Eye (tissue), 1 donor: ENCODE measurements at regions not wholly inside any gene's neighbourhood (a gene's known extent, or its start where the extent isn't known, plus 50 kb on each side); places are given as distances from the start of the nearest gene placed in this dataset.

ENCODE experiments used
- DNase-seq: peaks from one replicate; pipeline ENCODE4 v3.0.0-alpha.2; 2015

DNA sequence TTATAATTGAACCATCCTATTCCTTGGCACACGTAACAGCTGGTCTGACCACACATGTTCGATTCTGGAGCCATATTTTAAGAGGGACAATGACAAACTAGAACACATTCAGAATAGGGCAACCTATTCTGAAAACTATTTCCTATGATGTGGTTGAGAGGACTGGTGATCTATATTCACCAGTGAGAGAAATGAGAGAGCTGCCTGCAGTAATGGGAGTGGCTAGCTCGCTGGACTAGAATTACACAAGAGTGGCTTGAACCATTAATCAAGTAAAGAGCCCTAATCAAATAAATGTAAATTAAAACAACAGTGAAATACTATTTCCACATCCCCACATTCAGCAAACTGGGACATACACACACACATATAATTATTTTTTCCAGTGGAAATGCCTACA, 55.3 kb upstream of the LY86 start:
- no peak for DNase-seq

GRCh38 chr6:6534399-6534798, 54.1 kb upstream of the LY86 start:
- no peak for DNase-seq

DNA sequence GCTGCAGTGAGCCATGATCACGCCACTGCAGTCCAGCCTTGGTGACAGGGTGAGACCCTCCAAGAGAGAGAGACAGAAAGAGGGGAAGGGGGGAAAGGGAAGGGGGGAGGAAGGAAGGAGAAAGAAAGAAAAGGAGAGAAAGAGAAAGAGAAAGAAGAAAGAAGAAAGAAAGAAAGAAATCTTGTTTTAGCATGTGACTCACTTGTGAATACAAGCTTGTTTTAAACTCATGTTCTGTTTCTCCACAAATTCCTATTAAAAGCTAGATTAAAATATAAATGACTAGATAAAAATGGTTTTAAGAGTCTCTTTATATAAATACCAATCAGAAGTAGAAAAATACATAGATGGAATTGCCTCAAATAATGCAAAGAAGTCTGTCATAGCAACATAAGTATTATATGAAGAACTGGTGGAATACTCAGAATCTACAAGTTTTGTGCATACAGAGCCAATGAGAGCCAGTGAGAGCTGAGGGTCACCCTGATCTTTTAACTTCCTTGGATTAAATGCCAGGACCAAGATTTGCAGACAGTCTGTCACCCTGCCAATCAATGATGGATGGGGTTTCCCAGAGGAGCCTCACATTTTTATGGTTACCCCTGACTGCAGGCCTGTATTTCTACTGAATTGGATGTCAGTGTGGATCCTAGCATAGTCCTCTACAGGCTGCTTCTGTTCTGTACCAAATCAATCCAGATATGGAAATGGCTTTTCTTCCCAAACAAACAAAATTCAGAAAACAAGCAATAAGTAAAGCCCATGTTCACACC, 50.8 kb upstream of the LY86 start:
- no peak for DNase-seq

GRCh38 chr6:6538261-6538660, 50.3 kb upstream of the LY86 start:
- no peak for DNase-seq
